ENCODE measurements at regions not wholly inside any gene's neighbourhood (a gene's known extent, or its start where the extent isn't known, plus 50 kb on each side); places are given as distances from the start of the nearest gene placed in this dataset.

- ChIA-PET CTCF (no interaction called here), POLR2A (ENCODE audit: unreplicated experiment) (no interaction called here)
- TF ChIP-seq EZH2 (IDR thresholded peaks at IDR 0.05; ENCODE audit: low read depth) (no peak), CTCF (conservative IDR thresholded peaks at IDR 0.05) (no peak)
- no peaks in the 10 kb centered on the region for H3K36me3 ChIP-seq (ENCODE audit: low read depth)
- H3K4me2 ChIP-seq: no peak overlapping the region
- intact Hi-C loops (cut with micrococcal nuclease; ENCODE audit: unreplicated experiment): no loop called here
- H3K4me3 ChIP-seq: no peak overlapping the region
- no peaks in the 10 kb centered on the region for H3K4me1 ChIP-seq (replicated peaks; ENCODE audit: insufficient read depth)
- no peaks in the 10 kb centered on the region for H3K9me3 ChIP-seq (ENCODE audit: insufficient read depth, low read depth)
- no peaks in the 10 kb centered on the region for H3K79me2 ChIP-seq (ENCODE audit: low read depth)
- H3F3A ChIP-seq (ENCODE audit: insufficient read depth, low read depth): no peaks in the 10 kb centered on the region
- DNase-seq: no peak
- BruUV-seq (replicated peaks): no TSS peak
- no peaks in the 10 kb centered on the region for H3K9me2 ChIP-seq (ENCODE audit: insufficient read depth)
- no peak overlapping the region for H3K27ac ChIP-seq
- peaks cover 4% of the 10 kb centered on the region; the same call in 1 of the 2 replicates for H4K20me1 ChIP-seq (ENCODE audit: insufficient read depth)
- no peaks in the 10 kb centered on the region for H3K27me3 ChIP-seq (ENCODE audit: insufficient read depth, low read depth)
- no peak overlapping the region for H2AFZ ChIP-seq
These were observed 341.6 kb downstream of the CTTN start for GRCh38 chr11:70739811-70740487.

- Histone ChIP-seq H3F3A (ENCODE audit: insufficient read depth, low read depth) (no peaks in the 10 kb centered on the region), H3K4me1 (replicated peaks; ENCODE audit: insufficient read depth) (no peaks in the 10 kb centered on the region), H3K4me3 (no peak overlapping the region), H3K79me2 (ENCODE audit: low read depth) (no peaks in the 10 kb centered on the region), H4K20me1 (ENCODE audit: insufficient read depth) (peaks cover 7% of the 10 kb centered on the region; the same call in 1 of the 2 replicates), H3K9me3 (ENCODE audit: insufficient read depth, low read depth) (no peaks in the 10 kb centered on the region), H3K27ac (no peak overlapping the region), H3K36me3 (ENCODE audit: low read depth) (no peaks in the 10 kb centered on the region), H3K9me2 (ENCODE audit: insufficient read depth) (no peaks in the 10 kb centered on the region), H2AFZ (no peak overlapping the region), H3K4me2 (no peak overlapping the region), H3K27me3 (ENCODE audit: insufficient read depth, low read depth) (no peaks in the 10 kb centered on the region)
- intact Hi-C loops (cut with micrococcal nuclease; ENCODE audit: unreplicated experiment): no loop called here
- CTCF ChIA-PET: no interaction called here
- no peak for TF ChIP-seq CTCF (conservative IDR thresholded peaks at IDR 0.05)
- TF ChIP-seq EZH2 (IDR thresholded peaks at IDR 0.05; ENCODE audit: low read depth): no peak
- POLR2A ChIA-PET (ENCODE audit: unreplicated experiment): no interaction called here
- DNase-seq: no peak
- no TSS peak for BruUV-seq (replicated peaks)
These were observed 342.1 kb downstream of the CTTN start for GRCh38 chr11:70740488-70740851.

GRCh38 chr11:70741085-70741484 is 342.8 kb downstream of the CTTN start:
- Histone ChIP-seq H4K20me1 (ENCODE audit: insufficient read depth) (peaks cover 9% of the 10 kb centered on the region; the same call in 1 of the 2 replicates), H3K9me3 (ENCODE audit: insufficient read depth, low read depth) (no peaks in the 10 kb centered on the region), H3F3A (ENCODE audit: insufficient read depth, low read depth) (no peaks in the 10 kb centered on the region), H3K27me3 (ENCODE audit: insufficient read depth, low read depth) (no peaks in the 10 kb centered on the region), H3K9me2 (ENCODE audit: insufficient read depth) (no peaks in the 10 kb centered on the region), H3K79me2 (ENCODE audit: low read depth) (no peaks in the 10 kb centered on the region), H3K27ac (no peak overlapping the region), H3K4me2 (no peak overlapping the region), H3K4me3 (no peak overlapping the region), H3K36me3 (ENCODE audit: low read depth) (no peaks in the 10 kb centered on the region), H3K4me1 (replicated peaks; ENCODE audit: insufficient read depth) (no peaks in the 10 kb centered on the region), H2AFZ (no peak overlapping the region)
- no TSS peak for BruUV-seq (replicated peaks)
- TF ChIP-seq EZH2 (IDR thresholded peaks at IDR 0.05; ENCODE audit: low read depth) (no peak), CTCF (conservative IDR thresholded peaks at IDR 0.05) (no peak)
- ChIA-PET POLR2A (ENCODE audit: unreplicated experiment) (no interaction called here), CTCF (no interaction called here)
- intact Hi-C loops (cut with micrococcal nuclease; ENCODE audit: unreplicated experiment): no loop called here
- no peak for DNase-seq
